Pons (tissue), 1 donor: ENCODE measurements at regions not wholly inside any gene's neighbourhood (a gene's known extent, or its start where the extent isn't known, plus 50 kb on each side); places are given as distances from the start of the nearest gene placed in this dataset.
"Not testable (repeated sequence)": the region's sequence is repeated elsewhere in the genome, so short reads cannot be mapped to it uniquely, and the experiment has no call there.

Source experiments
- DNase-seq: peaks from one replicate; pipeline ENCODE4 v3.0.0-alpha.2; 2016; ENCODE audit warnings: low spot score

DNA sequence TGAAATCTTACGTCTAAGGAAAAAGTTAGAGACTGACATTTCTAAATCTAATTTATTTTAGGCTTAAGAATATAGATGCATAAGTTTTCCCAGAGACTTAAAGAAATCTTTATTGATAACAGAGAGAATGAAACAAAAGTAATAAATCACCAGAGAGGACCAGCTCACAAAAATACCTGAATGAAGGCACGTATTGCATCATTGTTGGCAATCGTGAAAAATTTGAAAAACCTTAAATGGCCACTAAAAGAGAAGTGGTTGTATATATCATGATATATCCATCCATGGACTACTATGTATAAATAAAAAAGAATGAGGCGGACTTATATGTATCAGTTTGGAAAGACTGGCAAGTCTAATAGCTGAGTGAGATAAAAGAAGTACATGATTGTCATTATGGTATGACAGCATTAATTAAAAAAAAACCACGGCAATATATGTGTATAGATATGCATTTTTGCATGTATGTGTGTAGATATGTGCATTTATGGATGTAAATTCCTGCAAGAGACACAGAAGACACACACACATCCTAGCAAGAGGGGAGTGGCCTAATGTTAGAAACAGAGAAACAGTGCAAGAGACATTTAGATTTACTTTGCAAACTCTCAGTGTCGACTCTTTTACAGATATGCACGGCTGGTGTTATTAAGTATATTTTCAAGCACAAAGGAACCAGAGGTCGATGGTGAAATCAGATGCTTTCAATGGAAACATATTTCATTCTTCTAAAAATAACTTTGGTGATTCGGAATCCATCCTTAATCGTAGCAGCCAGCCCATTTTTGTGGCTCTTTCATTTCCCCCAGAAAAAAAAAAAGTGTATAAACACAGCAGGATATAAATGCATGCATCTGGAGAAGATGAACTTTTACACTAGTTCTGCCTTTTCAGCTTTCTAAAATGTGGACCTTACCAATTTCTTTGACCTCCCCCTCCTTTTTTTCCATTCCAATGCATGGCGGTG, 156.1 kb upstream of the SALL4 start:
- no peak for DNase-seq

- no peak for DNase-seq
Measured at GRCh38 chr20:51955756-51956155, 153.4 kb upstream of the SALL4 start.

DNA sequence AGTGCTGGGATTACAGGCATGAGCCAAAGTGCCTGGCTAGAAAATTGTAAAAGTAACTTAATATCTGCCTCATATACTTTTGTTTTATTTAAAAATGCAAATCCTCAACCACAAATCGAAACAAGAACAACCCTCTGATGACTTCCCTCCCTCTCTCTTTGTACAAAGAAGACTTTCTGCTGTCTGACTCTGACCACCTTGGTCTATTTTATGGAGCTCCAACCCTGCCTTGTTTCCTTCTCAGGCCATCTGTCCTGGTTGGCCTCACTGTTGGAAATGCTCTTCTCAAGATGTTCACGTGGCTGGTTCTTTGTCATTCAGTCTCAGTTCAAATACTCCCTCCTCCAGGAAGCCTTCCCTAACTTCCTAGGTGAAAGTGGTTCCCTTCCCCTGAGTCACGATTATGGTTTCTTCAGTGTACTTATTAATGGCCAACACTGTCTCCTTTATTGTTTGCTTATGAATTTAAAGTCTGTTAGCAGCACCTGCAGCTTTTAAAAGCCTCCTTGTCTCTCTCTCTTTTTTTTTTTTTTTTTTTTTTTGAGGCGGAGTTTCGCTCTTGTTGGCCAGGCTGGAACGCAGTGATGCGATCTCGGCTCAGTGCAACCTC, 151.5 kb upstream of the SALL4 start:
- no peak for DNase-seq

DNA sequence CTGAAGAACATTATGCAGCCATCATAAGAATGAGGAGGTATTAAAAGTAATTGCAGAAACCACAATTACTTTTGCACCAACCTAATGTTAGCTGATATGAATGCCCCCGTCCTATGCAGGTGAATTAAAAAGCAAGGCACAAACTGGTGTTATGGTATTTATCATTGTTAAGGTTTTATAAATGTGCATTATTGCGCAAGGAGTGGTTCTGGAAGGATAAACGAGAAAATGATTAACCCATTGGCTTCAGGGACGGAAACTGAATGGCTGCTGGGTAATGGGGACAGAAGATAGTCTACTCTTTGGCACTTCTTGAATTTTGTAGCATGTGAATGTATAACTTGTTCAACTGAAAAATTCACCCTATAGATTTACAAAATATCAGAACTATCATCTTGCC, 148.6 kb upstream of the SALL4 start:
- no peak for DNase-seq

DNA sequence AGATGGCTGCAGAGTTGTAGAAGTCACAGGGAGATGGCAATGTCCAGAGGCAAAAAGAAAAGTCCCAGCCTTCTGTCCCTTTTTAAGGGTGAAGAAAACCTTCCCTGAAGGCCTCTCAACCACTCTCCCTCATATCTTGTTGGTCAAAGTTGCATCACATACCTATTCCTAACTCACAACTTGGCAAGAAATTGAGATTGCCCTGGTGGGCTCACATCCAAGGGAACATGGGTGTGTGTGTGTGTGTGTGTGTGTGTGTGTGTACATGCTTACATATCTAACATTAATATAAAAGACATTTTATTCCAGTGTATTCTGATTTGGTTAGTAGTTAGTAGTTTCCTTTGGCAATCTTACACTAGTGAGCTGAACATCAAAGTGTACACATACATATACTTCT, 144.3 kb upstream of the SALL4 start:
- DNase-seq: no peak

GRCh38 chr20:51945881-51946280, 143.6 kb upstream of the SALL4 start:
- no peak for DNase-seq

- DNase-seq: no peak
Measured at GRCh38 chr20:51945177-51945576, 142.9 kb upstream of the SALL4 start.

GRCh38 chr20:51943761-51944160, 141.4 kb upstream of the SALL4 start:
- no peak for DNase-seq

DNA sequence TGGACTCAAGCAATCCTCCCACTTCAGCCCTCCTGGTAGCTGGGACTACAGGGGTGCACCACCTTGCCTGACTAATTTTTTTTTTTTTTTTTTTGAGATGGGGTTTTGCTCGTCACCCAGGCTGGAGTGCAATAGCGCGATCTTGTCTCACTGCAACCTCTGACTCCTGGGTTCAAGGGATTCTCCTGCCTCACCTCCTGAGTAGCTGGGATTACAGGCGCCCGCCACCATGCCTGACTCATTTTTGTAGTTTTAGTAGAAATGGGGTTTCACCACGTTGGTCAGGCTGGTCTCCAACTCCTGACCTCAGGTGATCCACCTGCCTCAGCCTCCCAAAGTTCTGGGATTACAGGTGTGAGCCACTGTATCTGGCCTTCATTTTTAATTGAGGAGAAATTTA, 141.0 kb upstream of the SALL4 start:
- DNase-seq: not testable (repeated sequence)

DNA sequence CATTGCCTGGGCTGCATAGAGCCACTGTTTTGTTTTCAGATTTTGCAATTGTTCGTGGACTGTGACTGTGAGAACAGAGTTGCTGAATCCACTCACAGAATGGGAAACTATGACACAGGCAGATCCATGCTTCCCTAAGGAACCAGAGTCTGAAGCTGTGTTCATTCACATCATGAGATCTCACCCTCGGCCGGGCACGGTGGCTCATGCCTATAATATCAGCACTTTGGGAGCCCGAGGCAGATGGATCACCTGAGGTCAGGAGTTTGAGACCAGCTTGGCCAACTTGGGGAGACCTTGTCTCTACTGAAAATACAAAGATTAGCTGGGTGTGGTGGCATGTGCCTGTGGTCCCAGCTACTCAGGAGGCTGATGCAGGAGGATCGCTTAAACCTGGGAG, 139.2 kb upstream of the SALL4 start:
- DNase-seq: no peak

DNA sequence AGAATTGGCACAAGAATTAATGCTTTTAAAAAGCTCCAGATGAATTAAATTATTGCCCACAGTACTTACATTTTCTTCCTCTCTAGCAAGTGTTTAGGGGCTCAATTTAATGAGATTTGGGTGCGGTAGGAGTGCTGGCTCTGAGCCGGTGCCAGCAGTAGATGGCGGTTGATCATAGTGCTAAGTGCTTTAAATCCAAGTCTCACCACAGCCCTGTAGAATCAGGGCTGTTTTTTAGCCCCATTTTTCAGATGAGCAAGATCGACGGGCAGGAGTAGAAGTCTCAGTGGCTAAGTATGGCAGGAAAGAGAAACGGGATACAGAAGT, 136.9 kb upstream of the SALL4 start:
- no peak for DNase-seq

- DNase-seq: no peak
Measured at GRCh38 chr20:51938559-51939258, 136.4 kb upstream of the SALL4 start.

- DNase-seq: no peak
Measured at GRCh38 chr20:51937779-51938178, 135.5 kb upstream of the SALL4 start.

GRCh38 chr20:51936377-51936776, 134.1 kb upstream of the SALL4 start:
- no peak for DNase-seq

DNA sequence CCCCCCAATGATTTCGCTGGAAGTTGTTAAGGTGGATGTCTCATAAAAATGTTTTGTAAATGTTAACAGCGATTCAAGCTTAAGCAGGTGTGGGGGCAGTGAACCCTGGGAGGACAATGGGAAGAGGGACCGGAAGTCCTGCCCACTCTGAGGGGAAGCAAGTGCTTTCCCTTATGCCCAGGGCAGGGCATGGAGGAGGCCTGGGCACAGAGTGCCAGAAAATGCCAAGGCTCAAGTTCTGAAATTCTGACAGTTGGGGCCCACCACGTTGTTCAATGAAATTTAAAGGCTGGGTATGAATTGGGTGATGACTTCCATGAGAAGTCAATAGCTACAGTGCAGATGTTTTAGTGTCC, 132.7 kb upstream of the SALL4 start:
- DNase-seq: no peak

- no peak for DNase-seq
Measured at GRCh38 chr20:51934301-51935002, 132.1 kb upstream of the SALL4 start.

GRCh38 chr20:51931371-51931781, 129.1 kb upstream of the SALL4 start:
- DNase-seq: no peak

GRCh38 chr20:51930775-51931174, 128.5 kb upstream of the SALL4 start:
- DNase-seq: no peak

DNA sequence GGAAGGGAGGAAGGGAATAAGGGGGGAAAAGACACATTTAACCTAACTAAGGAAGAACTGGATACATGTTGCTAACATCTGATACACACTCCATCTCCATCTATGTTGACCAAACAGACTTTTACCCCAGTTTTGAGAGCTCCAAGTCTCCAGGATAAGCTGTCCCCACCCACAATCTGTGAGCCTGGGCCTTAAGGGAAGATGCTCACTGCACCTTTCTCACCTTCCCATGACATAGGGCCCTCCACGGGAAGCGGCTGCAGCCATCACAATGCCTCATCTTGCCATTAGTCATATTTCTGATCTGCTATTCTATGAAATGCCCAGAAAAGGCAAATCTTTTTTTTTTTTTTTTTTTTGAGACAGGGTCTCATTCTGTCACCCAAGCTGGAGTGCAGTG, 126.6 kb upstream of the SALL4 start:
- DNase-seq: no peak

GRCh38 chr20:51927970-51928369, 125.6 kb upstream of the SALL4 start:
- DNase-seq: not testable (repeated sequence)

DNA sequence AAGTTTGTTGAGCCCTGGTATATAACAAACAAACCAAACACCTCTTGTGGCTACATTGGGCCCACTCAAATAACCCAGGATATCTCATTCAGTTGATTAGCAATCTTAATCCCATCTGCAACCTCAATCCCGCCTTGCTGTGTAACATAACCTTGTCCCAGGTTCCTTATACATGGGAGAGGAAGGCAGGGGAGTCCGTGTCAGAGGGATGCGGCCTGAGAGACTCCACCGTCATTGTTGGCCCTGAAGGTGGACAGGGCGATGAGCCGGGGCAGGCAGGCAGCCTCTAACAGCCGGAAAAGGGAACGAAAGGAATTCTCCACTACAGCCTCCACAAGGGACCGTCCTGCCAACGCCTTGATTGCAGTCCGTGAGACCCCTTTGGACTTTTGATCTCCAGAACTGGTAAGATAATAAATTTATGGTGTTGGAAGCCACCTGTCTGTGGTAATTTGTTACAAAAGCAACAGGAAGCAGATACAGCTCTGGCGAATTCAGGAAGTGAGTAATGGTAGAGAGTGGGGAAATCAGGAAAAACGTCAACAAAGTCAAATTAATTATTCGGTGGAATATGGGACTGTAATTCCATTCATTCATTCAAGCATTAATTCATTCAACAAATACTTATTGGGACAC, 124.5 kb upstream of the SALL4 start:
- no peak for DNase-seq

DNA sequence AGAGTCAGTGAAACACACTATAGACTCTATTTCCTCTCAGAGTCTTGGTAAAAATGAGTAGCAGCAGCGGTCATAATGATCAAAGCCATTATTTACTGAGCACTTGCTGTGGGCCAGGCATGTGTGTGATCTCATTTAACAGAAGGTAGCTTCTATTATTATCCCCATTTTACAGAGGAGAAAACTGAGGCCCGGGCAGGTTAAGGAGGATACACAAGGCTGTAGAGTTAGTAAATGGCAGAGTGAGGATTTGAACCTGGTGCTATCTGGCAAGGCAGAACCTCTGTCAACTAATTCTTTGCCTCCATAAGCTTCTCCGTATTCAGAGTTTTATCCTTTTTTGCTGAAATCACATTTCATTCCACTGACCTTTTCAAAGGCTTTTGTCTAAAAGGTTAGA, 122.2 kb upstream of the SALL4 start:
- no peak for DNase-seq
